Osteocyte (in vitro differentiated cells): ENCODE measurements at regions not wholly inside any gene's neighbourhood (a gene's known extent, or its start where the extent isn't known, plus 50 kb on each side); places are given as distances from the start of the nearest gene placed in this dataset.
A peak's percentile ranks its signal among the peaks of the same experiment; 100 is the strongest.

ENCODE experiments used
- DNase-seq: peaks from one replicate; pipeline ENCODE4 v3.0.0; 2021; ENCODE audit warnings: mixed read lengths; ENCODE audit not compliant: unreplicated experiment; ENCODE audit errors: extremely low spot score
- H3K27ac Mint-ChIP-seq: one replicate; pipeline ENCODE4 v1.8.0; 2021; ENCODE audit warnings: mild to moderate bottlenecking, mixed read lengths; ENCODE audit not compliant: unreplicated experiment
- H3K27me3 Mint-ChIP-seq: one replicate; pipeline ENCODE4 v1.8.0; 2021; ENCODE audit warnings: mixed read lengths; ENCODE audit not compliant: unreplicated experiment
- H3K36me3 Mint-ChIP-seq: one replicate; pipeline ENCODE4 v1.8.0; 2021; ENCODE audit warnings: mixed read lengths; ENCODE audit not compliant: unreplicated experiment
- H3K4me1 Mint-ChIP-seq: one replicate; pipeline ENCODE4 v1.8.0; 2021; ENCODE audit warnings: mixed read lengths; ENCODE audit not compliant: unreplicated experiment
- H3K4me3 Mint-ChIP-seq: one replicate; pipeline ENCODE4 v1.8.0; 2021; ENCODE audit warnings: mild to moderate bottlenecking, moderate library complexity, mixed read lengths; ENCODE audit not compliant: unreplicated experiment
- H3K9me3 Mint-ChIP-seq: one replicate; pipeline ENCODE4 v1.8.0; 2021; ENCODE audit warnings: mixed read lengths; ENCODE audit not compliant: unreplicated experiment
- TF ChIP-seq, protein P1 (sequence below): fragments of 200-600 bp; sonication (generic); IDR thresholded peaks from 2 replicates; pipeline ENCODE4 v1.5.0; 2021; ENCODE audit warnings: antibody characterized with exemption, mild to moderate bottlenecking, moderate library complexity

- Mint-ChIP-seq H3K36me3 (no peaks in the 10 kb centered on the region), H3K27ac (no peak overlapping the region), H3K4me3 (no peak overlapping the region), H3K9me3 (no peaks in the 10 kb centered on the region), H3K4me1 (peaks cover 11% of the 10 kb centered on the region), H3K27me3 (no peaks in the 10 kb centered on the region)
- TF ChIP-seq, protein P1, sequence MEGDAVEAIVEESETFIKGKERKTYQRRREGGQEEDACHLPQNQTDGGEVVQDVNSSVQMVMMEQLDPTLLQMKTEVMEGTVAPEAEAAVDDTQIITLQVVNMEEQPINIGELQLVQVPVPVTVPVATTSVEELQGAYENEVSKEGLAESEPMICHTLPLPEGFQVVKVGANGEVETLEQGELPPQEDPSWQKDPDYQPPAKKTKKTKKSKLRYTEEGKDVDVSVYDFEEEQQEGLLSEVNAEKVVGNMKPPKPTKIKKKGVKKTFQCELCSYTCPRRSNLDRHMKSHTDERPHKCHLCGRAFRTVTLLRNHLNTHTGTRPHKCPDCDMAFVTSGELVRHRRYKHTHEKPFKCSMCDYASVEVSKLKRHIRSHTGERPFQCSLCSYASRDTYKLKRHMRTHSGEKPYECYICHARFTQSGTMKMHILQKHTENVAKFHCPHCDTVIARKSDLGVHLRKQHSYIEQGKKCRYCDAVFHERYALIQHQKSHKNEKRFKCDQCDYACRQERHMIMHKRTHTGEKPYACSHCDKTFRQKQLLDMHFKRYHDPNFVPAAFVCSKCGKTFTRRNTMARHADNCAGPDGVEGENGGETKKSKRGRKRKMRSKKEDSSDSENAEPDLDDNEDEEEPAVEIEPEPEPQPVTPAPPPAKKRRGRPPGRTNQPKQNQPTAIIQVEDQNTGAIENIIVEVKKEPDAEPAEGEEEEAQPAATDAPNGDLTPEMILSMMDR: no peak
- DNase-seq: no peak
Measured at GRCh38 chr6:105497549-105497948, 94.7 kb upstream of the PREP start.

DNA sequence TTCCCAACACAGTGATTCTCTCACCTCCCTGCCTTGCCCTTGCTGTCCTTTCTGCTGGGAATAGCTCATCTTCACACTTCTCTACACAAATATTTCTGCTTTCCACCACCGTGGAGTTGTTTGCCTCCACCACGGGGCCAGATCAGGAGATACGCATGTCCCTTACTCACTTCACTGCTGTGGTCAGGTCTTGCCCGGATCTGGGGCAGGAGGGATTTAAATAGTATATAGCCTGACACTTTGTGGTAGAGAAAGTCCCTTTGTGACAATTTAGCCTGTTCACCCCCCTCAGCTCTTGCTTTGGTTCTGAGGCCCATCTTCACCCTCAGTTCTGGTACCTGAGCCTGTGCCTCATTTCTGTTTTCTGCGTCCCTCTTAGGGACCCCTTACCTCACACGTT lies 92.6 kb upstream of the PREP start:
- Mint-ChIP-seq H3K27ac (no peak overlapping the region), H3K36me3 (no peaks in the 10 kb centered on the region), H3K4me3 (no peak overlapping the region), H3K4me1 (peaks cover 15% of the 10 kb centered on the region), H3K27me3 (no peaks in the 10 kb centered on the region), H3K9me3 (no peaks in the 10 kb centered on the region)
- DNase-seq: no peak
- TF ChIP-seq, protein P1: no peak

- no peak for DNase-seq
- Mint-ChIP-seq H3K27me3 (no peaks in the 10 kb centered on the region), H3K9me3 (no peaks in the 10 kb centered on the region), H3K27ac (no peak overlapping the region), H3K4me3 (no peak overlapping the region), H3K36me3 (no peaks in the 10 kb centered on the region), H3K4me1 (peaks cover 15% of the 10 kb centered on the region)
- TF ChIP-seq, protein P1: no peak
Measured at GRCh38 chr6:105494688-105495087, 91.8 kb upstream of the PREP start.

DNA sequence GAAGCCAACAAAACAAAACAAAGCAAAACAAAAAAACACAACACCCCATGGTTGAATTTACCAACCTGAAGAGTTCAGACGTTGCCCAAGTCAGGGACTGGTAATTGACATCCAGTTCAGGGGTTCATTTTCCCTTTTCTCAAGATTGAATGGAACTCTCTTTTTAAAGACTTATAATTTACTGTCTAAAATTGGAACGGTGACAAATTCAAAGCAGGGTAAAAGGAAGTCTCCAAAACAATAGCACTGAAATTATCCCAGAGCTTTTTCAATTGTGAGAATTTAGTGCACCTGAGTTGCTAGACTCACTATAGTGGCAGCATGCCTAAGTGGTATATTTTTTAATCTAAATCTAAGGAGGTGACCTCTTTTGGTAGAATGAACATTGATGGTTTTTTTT lies 90.9 kb upstream of the PREP start:
- H3K27me3 Mint-ChIP-seq: no peaks in the 10 kb centered on the region
- H3K36me3 Mint-ChIP-seq: no peaks in the 10 kb centered on the region
- TF ChIP-seq, protein P1: no peak
- no peak for DNase-seq
- no peak overlapping the region for H3K27ac Mint-ChIP-seq
- H3K4me1 Mint-ChIP-seq: peaks cover 20% of the 10 kb centered on the region
- no peak overlapping the region for H3K4me3 Mint-ChIP-seq
- H3K9me3 Mint-ChIP-seq: no peaks in the 10 kb centered on the region

DNA sequence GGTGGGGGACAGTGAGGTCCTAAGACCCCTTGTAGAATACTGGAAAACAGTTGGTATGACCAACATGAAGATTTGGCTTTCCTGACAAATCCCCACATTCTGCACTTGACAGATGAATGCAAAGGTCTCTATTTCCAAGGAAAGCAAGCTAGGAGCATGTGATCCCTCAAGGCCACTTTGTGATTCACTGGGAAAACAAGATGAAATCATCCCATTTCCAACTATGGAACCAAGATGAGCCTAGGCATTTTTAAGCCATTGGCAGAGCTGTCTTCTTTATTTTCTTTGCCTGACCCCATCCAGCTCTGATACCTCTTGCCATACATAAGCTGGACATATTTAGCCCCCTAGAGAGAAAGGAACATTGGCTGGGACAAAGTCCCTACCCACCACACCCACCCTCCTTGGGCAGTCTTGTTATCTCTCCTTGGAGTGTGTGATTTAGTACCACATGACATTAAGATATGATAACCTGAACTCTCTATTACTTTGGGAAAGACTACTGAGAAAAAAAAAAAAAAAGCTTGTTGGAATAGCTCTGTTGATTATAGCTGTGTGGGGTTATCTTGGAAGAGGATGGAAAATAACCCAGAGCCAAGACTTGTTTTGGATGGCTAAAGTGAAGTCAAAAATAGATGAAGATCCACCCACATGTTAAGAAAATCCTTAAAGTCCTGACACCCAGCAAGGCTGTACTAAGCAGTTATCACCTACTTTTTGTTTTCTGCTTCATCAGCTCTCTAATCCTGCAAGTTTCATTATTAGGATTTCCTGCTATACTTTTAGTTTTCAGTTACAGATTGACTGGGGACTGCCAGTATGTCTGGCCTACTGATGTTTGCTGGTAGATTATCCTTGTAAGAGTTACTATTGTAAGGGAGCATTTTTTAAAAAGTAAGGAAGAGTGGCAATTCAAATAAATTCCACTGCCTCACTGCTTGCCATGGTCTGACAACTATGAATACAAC lies 90.1 kb upstream of the PREP start:
- no peaks in the 10 kb centered on the region for H3K36me3 Mint-ChIP-seq
- no peak for DNase-seq
- peaks cover 23% of the 10 kb centered on the region for H3K4me1 Mint-ChIP-seq

More for the DNA sequence above, 90.1 kb upstream of the PREP start:
- Mint-ChIP-seq H3K27me3 (no peaks in the 10 kb centered on the region), H3K9me3 (no peaks in the 10 kb centered on the region), H3K4me3 (no peak overlapping the region), H3K27ac (peak overlapping the region; percentile 12)
- TF ChIP-seq, protein P1: no peak
